K562 (cell line): ENCODE measurements at regions not wholly inside any gene's neighbourhood (a gene's known extent, or its start where the extent isn't known, plus 50 kb on each side); places are given as distances from the start of the nearest gene placed in this dataset.

Experiments used
- ATF2 ChIP-seq: sonication (generic); formaldehyde crosslinking; IDR thresholded peaks from 2 replicates; pipeline ENCODE4 v1.8.1; 2022; ENCODE audit warnings: missing genetic modification reagents
- BRF2 ChIP-seq: IDR thresholded peaks from 3 replicates; pipeline ENCODE4 v1.6.1; 2011; ENCODE audit warnings: borderline replicate concordance, mild to moderate bottlenecking; ENCODE audit not compliant: insufficient read length, insufficient read depth
- CEBPB ChIP-seq: fragments of 450-650 bp; IDR thresholded peaks from 2 replicates; pipeline ENCODE4 v1.6.1; 2016; ENCODE audit warnings: missing genetic modification characterization, missing compliant biosample characterization
- CTCF ChIP-seq, 3 experiments: IDR thresholded peaks in 2 of 3; conservative IDR thresholded peaks in 1 of 3; 2 replicates each; pipeline ENCODE4 v1.5.1; 2011 to 2012; ENCODE audit warnings: low read length in 3 of 3, mild to moderate bottlenecking in 3 of 3, control low read depth in 2 of 3, improper control_type of control experiment in 1 of 3, inconsistent platforms in 1 of 3, low read depth in 1 of 3, mixed read lengths in 1 of 3, moderate library complexity in 1 of 3; ENCODE audit not compliant: insufficient read depth in 2 of 3
- ELK3 ChIP-seq: fragments of 450-650 bp; formaldehyde crosslinking; IDR thresholded peaks from 2 replicates; pipeline ENCODE4 v1.4.0; 2020; ENCODE audit warnings: mild to moderate bottlenecking
- ETS2 ChIP-seq: IDR thresholded peaks from 2 replicates; pipeline ENCODE4 v1.6.1; 2016; ENCODE audit warnings: borderline replicate concordance, missing genetic modification characterization, mild to moderate bottlenecking, moderate library complexity, missing compliant biosample characterization; ENCODE audit not compliant: poor library complexity, severe bottlenecking
- ETV5 ChIP-seq: sonication (generic); formaldehyde crosslinking; IDR thresholded peaks from 2 replicates; pipeline ENCODE4 v1.4.0; 2020; ENCODE audit warnings: low read depth, mild to moderate bottlenecking, missing genetic modification reagents
- NCOA2 ChIP-seq, 2 experiments: fragments of 450-650 bp; IDR thresholded peaks; 2 replicates each; pipeline ENCODE4 v1.6.1; 2018; ENCODE audit warnings: mild to moderate bottlenecking in 2 of 2, moderate library complexity in 1 of 2; ENCODE audit not compliant: partially characterized antibody in 2 of 2
- NFRKB ChIP-seq: fragments of 450-650 bp; IDR thresholded peaks from 2 replicates; pipeline ENCODE4 v1.6.1; 2016; ENCODE audit warnings: low read depth
- POLR2A ChIP-seq: fragments of 450-650 bp; conservative IDR thresholded peaks from 2 replicates; pipeline ENCODE4 v1.6.1; 2016
- RBM25 ChIP-seq: fragments of 200-400 bp; formaldehyde crosslinking; IDR thresholded peaks from 2 replicates; pipeline ENCODE4 v1.6.1; 2018; ENCODE audit warnings: low read length, low read depth, moderate library complexity; ENCODE audit not compliant: severe bottlenecking
- REST ChIP-seq, 2 experiments: fragments of 450-650 bp; formaldehyde crosslinking in 1 of 2; IDR thresholded peaks; 2 replicates each; pipeline versions ENCODE4 v1.4.0 to v1.6.1; 2014 to 2020; ENCODE audit warnings: mild to moderate bottlenecking in 2 of 2, borderline replicate concordance in 1 of 2, low read depth in 1 of 2
- SIN3A ChIP-seq, 2 experiments: fragments of 150-350 bp in 1 of 2; IDR thresholded peaks; 2 replicates each; pipeline ENCODE4 v1.6.1; 2011 to 2016; ENCODE audit warnings: borderline replicate concordance in 2 of 2, low read depth in 2 of 2, low read length in 2 of 2, mild to moderate bottlenecking in 2 of 2, moderate library complexity in 2 of 2; ENCODE audit not compliant: control insufficient read depth in 1 of 2
- THAP7 ChIP-seq: fragments of 250-450 bp; sonication (Bioruptor Pico); IDR thresholded peaks from 2 replicates; pipeline ENCODE4 v1.5.0; 2021

GRCh38 chr6:113276601-113277000, 580.5 kb upstream of the MARCKS start:
- no peak for TF ChIP-seq NCOA2 (IDR thresholded peaks at IDR 0.05; ENCODE audit: partially characterized antibody in 2 of 2)
- TF ChIP-seq ATF2 (CRISPR knock-in tag) = no peak
- no peak for TF ChIP-seq CTCF (IDR thresholded peaks at IDR 0.05 in 2 of 3, conservative IDR thresholded peaks at IDR 0.05 in 1 of 3; ENCODE audit: insufficient read depth in 2 of 3, low read depth in 1 of 3, low read length in 3 of 3)
- TF ChIP-seq ETV5 (CRISPR knock-in tag) = no peak
- no peak for TF ChIP-seq REST (IDR thresholded peaks at IDR 0.05; ENCODE audit: borderline replicate concordance)
- TF ChIP-seq REST (CRISPR knock-in tag; IDR thresholded peaks at IDR 0.05; ENCODE audit: low read depth) = no peak
- no peak for TF ChIP-seq POLR2A
- TF ChIP-seq BRF2 = no peak
- TF ChIP-seq CEBPB (tag) = no peak
- TF ChIP-seq ETS2 (tag) = no peak
- no peak for TF ChIP-seq THAP7 (CRISPR knock-in tag)
- no peak for TF ChIP-seq RBM25
- TF ChIP-seq SIN3A (IDR thresholded peaks at IDR 0.05; ENCODE audit: borderline replicate concordance in 2 of 2, control insufficient read depth in 1 of 2, low read depth in 2 of 2, low read length in 2 of 2) = no peak
- TF ChIP-seq ELK3 (CRISPR knock-in tag) = no peak
- TF ChIP-seq NFRKB = no peak
